ENCODE measurements at regions not wholly inside any gene's neighbourhood (a gene's known extent, or its start where the extent isn't known, plus 50 kb on each side); places are given as distances from the start of the nearest gene placed in this dataset.

GRCh38 chr18:41604964-41605363 lies 350.1 kb upstream of the PIK3C3 start:
- no peak for TF ChIP-seq CTCF (IDR thresholded peaks at IDR 0.05)
- TF ChIP-seq POLR2A (IDR thresholded peaks at IDR 0.05), result no peak
